IMR-90 (cell line): ENCODE measurements at regions not wholly inside any gene's neighbourhood (a gene's known extent, or its start where the extent isn't known, plus 50 kb on each side); places are given as distances from the start of the nearest gene placed in this dataset.

ENCODE experiments used
- ATAC-seq: fragments of 200-7000 bp; cut with Tn5 transposase; 2 replicates; pipeline ENCODE4 v1.9.1; 2020; ENCODE audit warnings: low read depth, mild to moderate bottlenecking, moderate library complexity
- BruUV-seq: library from RNA; stranded (reverse); fragments of 400-500 nt; replicated peaks from 2 replicates; lab custom pipeline; 2021; lab: Mats Ljungman, UMichigan
- CTCF ChIA-PET: fragments of 300-600 bp; formaldehyde crosslinking; extraction: SDS; loops from one replicate; lab custom pipeline; 2021; ENCODE audit warnings: antibody characterized with exemption; lab: Yijun Ruan, JAX
- POLR2A ChIA-PET: fragments of 300-600 bp; sonication (Branson Sonifier 250); formaldehyde crosslinking; loops from one replicate; lab custom pipeline; 2022; ENCODE audit warnings: antibody characterized with exemption; ENCODE audit not compliant: unreplicated experiment; lab: Charles Lee
- DNase-seq: peaks from one replicate; pipeline ENCODE4 v3.0.0; 2013
- H2AFZ ChIP-seq: replicated peaks from 2 replicates; pipeline ENCODE3; 2013; ENCODE audit warnings: low read length, mild to moderate bottlenecking; ENCODE audit not compliant: poor library complexity
- H2AK5ac ChIP-seq: 2 replicates; pipeline ENCODE4 v1.6.1; 2013; ENCODE audit warnings: low read depth, low read length, inconsistent platforms
- H2AK9ac ChIP-seq: replicated peaks from 2 replicates; pipeline ENCODE3; 2013; ENCODE audit warnings: mild to moderate bottlenecking, low read depth, low read length, moderate library complexity; ENCODE audit not compliant: poor library complexity
- H2BK120ac ChIP-seq: 2 replicates; pipeline ENCODE4 v1.6.1; 2013; ENCODE audit warnings: low read depth, low read length, inconsistent platforms
- H2BK15ac ChIP-seq: 3 replicates; pipeline ENCODE4 v1.6.1; 2013; ENCODE audit warnings: low read depth, low read length, inconsistent platforms
- H2BK20ac ChIP-seq: 2 replicates; pipeline ENCODE4 v1.6.1; 2013; ENCODE audit warnings: low read depth, mild to moderate bottlenecking, inconsistent platforms, low read length, moderate library complexity
- H2BK5ac ChIP-seq: 2 replicates; pipeline ENCODE4 v1.6.1; 2013; ENCODE audit warnings: mild to moderate bottlenecking, low read depth, low read length, inconsistent platforms; ENCODE audit not compliant: poor library complexity, severe bottlenecking
- H3K14ac ChIP-seq: replicated peaks from 2 replicates; pipeline ENCODE4 v1.6.1; 2013; ENCODE audit warnings: low read depth, low read length, inconsistent platforms
- H3K18ac ChIP-seq: 2 replicates; pipeline ENCODE4 v1.6.1; 2013; ENCODE audit warnings: low read depth, low read length, control low read depth
- H3K23ac ChIP-seq: 2 replicates; pipeline ENCODE4 v1.6.1; 2013; ENCODE audit warnings: low read depth, low read length, inconsistent platforms
- H3K27ac ChIP-seq: 2 replicates; pipeline ENCODE4 v1.5.1; 2013; ENCODE audit warnings: mild to moderate bottlenecking, control low read depth, low read length; ENCODE audit not compliant: insufficient read depth
- H3K27me3 ChIP-seq: 2 replicates; pipeline ENCODE4 v1.6.1; 2013; ENCODE audit warnings: low read length; ENCODE audit not compliant: control insufficient read depth, insufficient read depth
- H3K36me3 ChIP-seq: 2 replicates; pipeline ENCODE4 v1.6.1; 2013; ENCODE audit warnings: low read length, mixed read lengths; ENCODE audit not compliant: control insufficient read depth, insufficient read depth
- H3K4ac ChIP-seq: 2 replicates; pipeline ENCODE4 v1.6.1; 2013; ENCODE audit warnings: low read depth, low read length, inconsistent platforms
- H3K4me1 ChIP-seq: 2 replicates; pipeline ENCODE4 v1.6.1; 2013; ENCODE audit warnings: low read length, mixed read lengths; ENCODE audit not compliant: control insufficient read depth, insufficient read depth
- H3K4me2 ChIP-seq: 2 replicates; pipeline ENCODE4 v1.6.1; 2013; ENCODE audit warnings: low read depth, mild to moderate bottlenecking, control low read depth, low read length, moderate library complexity
- H3K4me3 ChIP-seq: 2 replicates; pipeline ENCODE4 v1.5.1; 2013; ENCODE audit warnings: low read depth, mild to moderate bottlenecking, control low read depth, low read length, moderate library complexity; ENCODE audit not compliant: insufficient read depth
- H3K56ac ChIP-seq: 2 replicates; pipeline ENCODE4 v1.6.1; 2013; ENCODE audit warnings: low read length, inconsistent platforms; ENCODE audit not compliant: insufficient read depth; ENCODE audit errors: extremely low read depth
- H3K79me1 ChIP-seq, 2 experiments: 2 replicates each; pipeline ENCODE4 v1.6.1; 2013; ENCODE audit warnings: low read length in 2 of 2, inconsistent platforms in 1 of 2, low read depth in 1 of 2
- H3K9ac ChIP-seq: 2 replicates; pipeline ENCODE4 v1.6.1; 2013; ENCODE audit warnings: low read depth, low read length, control low read depth
- H3K9me1 ChIP-seq: 2 replicates; pipeline ENCODE4 v1.6.1; 2013; ENCODE audit warnings: low read length, inconsistent platforms; ENCODE audit not compliant: insufficient read depth
- H3K9me3 ChIP-seq: 2 replicates; pipeline ENCODE4 v1.6.1; 2013; ENCODE audit warnings: low read length; ENCODE audit not compliant: control insufficient read depth, insufficient read depth
- H4K20me1 ChIP-seq: 2 replicates; pipeline ENCODE4 v1.6.1; 2013; ENCODE audit warnings: low read length, inconsistent platforms; ENCODE audit not compliant: insufficient read depth
- H4K5ac ChIP-seq: 2 replicates; pipeline ENCODE4 v1.6.1; 2013; ENCODE audit warnings: mild to moderate bottlenecking, low read depth, low read length, control low read depth
- H4K8ac ChIP-seq, 2 experiments: 2 replicates each; pipeline ENCODE4 v1.6.1; 2013; ENCODE audit warnings: low read depth in 2 of 2, low read length in 2 of 2, control low read depth in 1 of 2, inconsistent platforms in 1 of 2
- H4K91ac ChIP-seq: 2 replicates; pipeline ENCODE4 v1.6.1; 2013; ENCODE audit warnings: low read depth, low read length, inconsistent platforms; ENCODE audit not compliant: insufficient read depth
- MAFK ChIP-seq: IDR thresholded peaks from 2 replicates; pipeline ENCODE4 v1.6.1; 2012; ENCODE audit warnings: low read depth, low read length, improper control_type of control experiment
- RAD21 ChIP-seq: IDR thresholded peaks from 2 replicates; pipeline ENCODE4 v1.6.1; 2012; ENCODE audit warnings: low read length, improper control_type of control experiment
- RCOR1 ChIP-seq: IDR thresholded peaks from 2 replicates; pipeline ENCODE4 v1.6.1; 2012; ENCODE audit warnings: mild to moderate bottlenecking, low read length, improper control_type of control experiment; ENCODE audit not compliant: insufficient replicate concordance
- WGBS, 2 experiments: methylation state at CpG; one replicate each; pipeline versions ENCODE4 v1.1.5 to v1.1.7; 2013; ENCODE audit warnings: missing lambda C conversion rate in 2 of 2; ENCODE audit not compliant: insufficient read length in 1 of 2; ENCODE audit errors: extremely low coverage in 2 of 2; 5-methylcytosine and 5-hydroxymethylcytosine counted together
- dilution Hi-C: fragments of 300-500 bp; cut with HindIII; formaldehyde crosslinking; loops from one replicate; pipeline ENCODE4 v1.14.3; 2018; ENCODE audit warnings: low sequenced_read_pairs; ENCODE audit not compliant: unreplicated experiment
- in situ Hi-C: fragments of 300-500 bp; cut with MboI; formaldehyde crosslinking; loops from 3 replicates; pipeline ENCODE4 v1.14.3; 2019; ENCODE audit warnings: low sequenced_read_pairs, inconsistent platforms, mixed read lengths
- intact Hi-C: fragments of 100-400 bp; cut with micrococcal nuclease; formaldehyde crosslinking; loops from 2 replicates; pipeline ENCODE4 v1.10.0; 2022

DNA sequence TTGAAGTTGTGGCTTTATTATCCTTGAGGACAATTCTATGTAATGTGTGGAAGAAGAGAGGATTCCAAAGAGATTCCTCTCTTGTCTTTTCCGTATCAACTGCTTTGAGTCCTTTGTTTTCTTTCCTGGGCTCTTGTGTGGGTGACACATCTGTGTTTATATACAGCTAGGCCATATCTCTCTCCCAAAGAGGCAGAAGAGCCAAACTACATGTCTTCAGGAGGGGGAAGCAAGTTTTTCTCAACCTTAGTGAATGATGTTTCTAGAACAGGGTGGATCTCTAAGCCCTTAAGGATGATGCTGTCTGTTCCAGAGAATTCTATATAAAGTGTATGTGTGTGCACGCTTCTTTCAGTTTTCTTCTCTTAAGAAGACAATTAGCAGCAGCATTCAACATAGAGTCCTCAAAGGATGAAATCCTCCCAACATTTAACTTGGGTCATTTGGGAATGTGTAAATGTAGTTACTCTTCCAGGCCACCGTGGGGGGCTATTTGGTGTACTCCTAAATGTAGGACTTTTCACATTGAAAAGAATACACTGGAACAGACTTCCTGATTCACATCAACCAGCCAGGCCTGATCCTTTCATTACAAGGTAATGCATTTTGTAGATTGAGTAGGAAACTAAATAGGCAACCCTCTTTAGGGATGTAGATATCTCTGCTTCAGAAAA lies 92.8 kb upstream of the EEF1E1 start:
- POLR2A ChIA-PET: no interaction called here
- Histone ChIP-seq H3K9me1 (no peaks in the 10 kb centered on the region), H2BK20ac (no peak overlapping the region), H2AK9ac (no peak overlapping the region), H3K23ac (no peak overlapping the region), H3K9ac (no peak overlapping the region), H3K36me3 (no peaks in the 10 kb centered on the region), H3K4me2 (no peak overlapping the region), H3K79me1 (no peaks in the 10 kb centered on the region), H3K4ac (no peak overlapping the region), H2BK120ac (no peak overlapping the region), H4K5ac (no peak overlapping the region), H3K9me3 (no peaks in the 10 kb centered on the region), H2AK5ac (no peak overlapping the region), H3K18ac (no peak overlapping the region), H2BK15ac (no peak overlapping the region), H3K4me3 (no peak overlapping the region), H2AFZ (no peak overlapping the region), H3K14ac (no peak overlapping the region), H4K8ac (no peak overlapping the region), H3K27me3 (no peaks in the 10 kb centered on the region), H2BK5ac (no peak overlapping the region), H3K27ac (no peak overlapping the region), H4K91ac (no peak overlapping the region), H3K56ac (no peak overlapping the region), H4K20me1 (no peaks in the 10 kb centered on the region), H3K4me1 (no peaks in the 10 kb centered on the region)
- no peak for DNase-seq
- ATAC-seq: peak; percentile 67
- TF ChIP-seq MAFK (no peak), RCOR1 (no peak), RAD21 (no peak)
- CTCF ChIA-PET: interaction anchor here (0.6 kb wide), 1 partner anchor 34 kb away, joined by 3 read pairs; no protein-coding TSS in a partner anchor
- dilution Hi-C loops: no loop called here
- no CpG with 5 or more reads among the region's 3 CpGs for WGBS, 2 experiments
- in situ Hi-C loops: no loop called here
- intact Hi-C loops: no loop called here
- BruUV-seq: no TSS peak
